ENCODE measurements at regions not wholly inside any gene's neighbourhood (a gene's known extent, or its start where the extent isn't known, plus 50 kb on each side); places are given as distances from the start of the nearest gene placed in this dataset.

DNA sequence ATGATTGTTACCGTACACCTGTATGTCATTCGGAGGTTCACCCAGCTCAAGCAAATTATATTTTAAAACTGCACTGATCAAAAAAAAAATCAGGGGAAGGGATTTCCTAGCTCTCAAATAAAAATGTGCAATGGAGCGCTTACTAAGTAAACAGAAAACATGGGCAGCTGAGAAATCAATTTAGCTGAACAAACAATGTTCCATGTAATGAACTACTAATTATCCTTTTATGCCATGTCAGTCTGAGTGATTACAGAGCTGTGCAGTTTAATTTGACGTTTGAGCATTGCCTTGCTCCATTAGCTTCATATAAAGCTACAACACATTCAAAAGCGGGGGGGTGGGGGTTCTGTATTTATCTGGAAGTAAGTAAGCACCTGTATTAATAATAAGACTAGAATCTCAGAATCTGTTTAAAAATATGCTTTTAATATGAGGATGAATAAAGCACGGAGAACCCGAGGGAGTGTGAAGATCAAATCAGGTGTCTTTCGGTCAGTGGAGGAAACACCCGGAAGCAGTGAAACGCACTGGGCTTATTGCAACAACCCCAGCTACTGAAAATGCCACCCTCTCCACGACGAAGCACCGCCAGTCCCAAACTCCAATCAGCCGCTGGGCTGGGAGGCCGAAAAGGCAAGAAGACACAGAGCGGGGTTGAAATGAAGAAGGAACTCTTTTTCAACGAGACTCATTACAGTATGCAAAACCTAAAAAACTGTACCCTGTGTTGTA, 196.5 kb upstream of the ATP11B start:
- DNase-seq (ENCODE audit: low read depth) = no peak
- no peak overlapping the region for H3K4me3 ChIP-seq (ENCODE audit: low read depth, low read length)
- TF ChIP-seq, protein P1, sequence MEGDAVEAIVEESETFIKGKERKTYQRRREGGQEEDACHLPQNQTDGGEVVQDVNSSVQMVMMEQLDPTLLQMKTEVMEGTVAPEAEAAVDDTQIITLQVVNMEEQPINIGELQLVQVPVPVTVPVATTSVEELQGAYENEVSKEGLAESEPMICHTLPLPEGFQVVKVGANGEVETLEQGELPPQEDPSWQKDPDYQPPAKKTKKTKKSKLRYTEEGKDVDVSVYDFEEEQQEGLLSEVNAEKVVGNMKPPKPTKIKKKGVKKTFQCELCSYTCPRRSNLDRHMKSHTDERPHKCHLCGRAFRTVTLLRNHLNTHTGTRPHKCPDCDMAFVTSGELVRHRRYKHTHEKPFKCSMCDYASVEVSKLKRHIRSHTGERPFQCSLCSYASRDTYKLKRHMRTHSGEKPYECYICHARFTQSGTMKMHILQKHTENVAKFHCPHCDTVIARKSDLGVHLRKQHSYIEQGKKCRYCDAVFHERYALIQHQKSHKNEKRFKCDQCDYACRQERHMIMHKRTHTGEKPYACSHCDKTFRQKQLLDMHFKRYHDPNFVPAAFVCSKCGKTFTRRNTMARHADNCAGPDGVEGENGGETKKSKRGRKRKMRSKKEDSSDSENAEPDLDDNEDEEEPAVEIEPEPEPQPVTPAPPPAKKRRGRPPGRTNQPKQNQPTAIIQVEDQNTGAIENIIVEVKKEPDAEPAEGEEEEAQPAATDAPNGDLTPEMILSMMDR (conservative IDR thresholded peaks at IDR 0.05; ENCODE audit: low read depth, low read length) = no peak

GRCh38 chr3:182597621-182598041, 195.7 kb upstream of the ATP11B start:
- DNase-seq (ENCODE audit: low read depth) = no peak
- TF ChIP-seq, protein P1 (conservative IDR thresholded peaks at IDR 0.05; ENCODE audit: low read depth, low read length) = no peak
- H3K4me3 ChIP-seq (ENCODE audit: low read depth, low read length) = no peak overlapping the region

DNA sequence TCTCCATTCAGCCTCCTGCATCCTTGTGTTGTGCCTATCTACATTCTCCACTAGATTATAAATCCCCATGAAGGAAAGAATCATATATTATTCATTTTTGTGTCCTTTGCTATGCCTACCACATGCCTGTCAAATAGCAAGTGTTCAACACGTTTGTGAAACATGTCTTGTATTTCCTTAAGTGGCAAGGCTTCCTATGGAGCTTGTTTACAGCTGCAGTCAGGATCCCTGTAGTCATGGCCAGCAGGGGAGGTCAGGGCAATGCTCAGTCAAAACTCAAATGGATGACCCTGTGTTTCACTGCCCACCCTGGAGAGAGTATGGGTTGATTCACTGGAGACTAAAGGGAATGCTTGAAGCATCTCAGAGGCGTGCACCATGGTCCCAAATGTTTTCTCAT, 191.7 kb upstream of the ATP11B start:
- no peak overlapping the region for H3K4me3 ChIP-seq (ENCODE audit: low read depth, low read length)
- no peak for DNase-seq (ENCODE audit: low read depth)
- TF ChIP-seq, protein P1 (conservative IDR thresholded peaks at IDR 0.05; ENCODE audit: low read depth, low read length) = no peak

DNA sequence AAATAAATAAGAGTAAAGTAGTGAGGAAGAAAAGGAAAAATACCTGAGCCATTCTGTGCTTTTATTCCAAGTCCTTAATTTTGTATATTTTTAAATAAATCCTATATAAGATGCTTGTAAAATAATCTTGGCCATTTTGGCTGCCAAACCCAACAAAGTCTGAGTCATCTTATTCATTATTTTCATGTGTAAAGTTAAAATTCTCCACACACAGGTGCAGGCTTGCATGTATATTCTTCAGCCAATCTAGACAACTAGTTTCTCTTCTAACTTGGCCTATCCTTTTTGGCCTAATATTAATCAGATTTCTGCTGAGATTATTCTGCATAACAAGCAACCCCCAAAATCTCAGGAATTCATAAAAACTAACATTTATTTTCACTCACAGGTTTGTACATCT, 189.8 kb upstream of the ATP11B start:
- TF ChIP-seq, protein P1 (conservative IDR thresholded peaks at IDR 0.05; ENCODE audit: low read depth, low read length) = no peak

GRCh38 chr3:182605882-182606611, 187.3 kb upstream of the ATP11B start:
- H3K4me3 ChIP-seq (ENCODE audit: low read depth, low read length) = no peak overlapping the region
- TF ChIP-seq, protein P1 (conservative IDR thresholded peaks at IDR 0.05; ENCODE audit: low read depth, low read length) = no peak
- no peak for DNase-seq (ENCODE audit: low read depth)

More for the DNA sequence above, 189.8 kb upstream of the ATP11B start:
- no peak for DNase-seq (ENCODE audit: low read depth)
- H3K4me3 ChIP-seq (ENCODE audit: low read depth, low read length) = no peak overlapping the region

- no peak overlapping the region for H3K4me3 ChIP-seq (ENCODE audit: low read depth, low read length)
- TF ChIP-seq, protein P1 (conservative IDR thresholded peaks at IDR 0.05; ENCODE audit: low read depth, low read length) = no peak
- DNase-seq (ENCODE audit: low read depth) = no peak
Measured at GRCh38 chr3:182606905-182607504, 186.3 kb upstream of the ATP11B start.
